H1 (cell line): ENCODE measurements at regions not wholly inside any gene's neighbourhood (a gene's known extent, or its start where the extent isn't known, plus 50 kb on each side); places are given as distances from the start of the nearest gene placed in this dataset.

Experiments
- CTCF ChIA-PET: fragments of 300-600 bp; sonication (Branson Sonifier 250); formaldehyde crosslinking; loops from one replicate; lab custom pipeline; 2021; ENCODE audit not compliant: partially characterized antibody; lab: Charles Lee
- POLR2A ChIA-PET: fragments of 300-600 bp; sonication (Branson Sonifier 250); formaldehyde crosslinking; loops from one replicate; lab custom pipeline; 2021; ENCODE audit warnings: inconsistent platforms; ENCODE audit not compliant: partially characterized antibody; lab: Charles Lee
- DNase-seq, 2 experiments: peaks; one replicate each; pipeline versions ENCODE4 v3.0.0 to v3.0.0-alpha.2; 2010 to 2022; ENCODE audit warnings: low spot score in 2 of 2, low read depth in 1 of 2, mixed read lengths in 1 of 2
- FAIRE-seq: peaks from 2 replicates; lab custom pipeline; 2011; peaks lifted over from hg19 to GRCh38; lab: Jason Lieb, UNC
- H2AFZ ChIP-seq: 2 replicates; pipeline ENCODE4 v1.8.1; 2012; ENCODE audit warnings: low read length, inconsistent platforms
- H2AK5ac ChIP-seq: 2 replicates; pipeline ENCODE4 v1.6.1; 2013; ENCODE audit warnings: low read depth, low read length
- H2BK120ac ChIP-seq: replicated peaks from 2 replicates; pipeline ENCODE3; 2013; ENCODE audit warnings: low read depth, low read length, inconsistent platforms
- H2BK12ac ChIP-seq: 2 replicates; pipeline ENCODE4 v1.6.1; 2013; ENCODE audit warnings: low read depth, low read length
- H2BK15ac ChIP-seq: 2 replicates; pipeline ENCODE4 v1.6.1; 2013; ENCODE audit warnings: low read length
- H2BK20ac ChIP-seq: 2 replicates; pipeline ENCODE4 v1.6.1; 2013; ENCODE audit warnings: low read length
- H2BK5ac ChIP-seq: 2 replicates; pipeline ENCODE4 v1.6.1; 2013; ENCODE audit warnings: low read depth, low read length
- H3K14ac ChIP-seq: 2 replicates; pipeline ENCODE4 v1.6.1; 2013; ENCODE audit warnings: inconsistent platforms; ENCODE audit not compliant: insufficient read length
- H3K18ac ChIP-seq: 2 replicates; pipeline ENCODE4 v1.6.1; 2013; ENCODE audit warnings: low read length; ENCODE audit errors: extremely low read depth
- H3K23ac ChIP-seq: 2 replicates; pipeline ENCODE4 v1.6.1; 2013; ENCODE audit warnings: inconsistent platforms; ENCODE audit not compliant: insufficient read length
- H3K23me2 ChIP-seq: 2 replicates; pipeline ENCODE4 v1.6.1; 2013; ENCODE audit warnings: low read depth, low read length
- H3K27ac ChIP-seq: 2 replicates; pipeline ENCODE4 v1.6.1; 2011; ENCODE audit warnings: low read depth, low read length, inconsistent platforms
- H3K27me3 ChIP-seq, 4 experiments: replicated peaks in 1 of 4; 1 replicate in 1 of 4; 2 replicates in 3 of 4; pipeline versions ENCODE4 v1.6.1 to v1.8.1; 2011 to 2013; ENCODE audit warnings: low read length in 3 of 4, mild to moderate bottlenecking in 3 of 4, inconsistent platforms in 2 of 4, mixed read lengths in 2 of 4, moderate library complexity in 1 of 4; ENCODE audit not compliant: control insufficient read depth in 3 of 4, insufficient read depth in 3 of 4; ENCODE audit errors: extremely low read depth in 1 of 4
- H3K36me3 ChIP-seq, 4 experiments: 2 replicates each; pipeline versions ENCODE4 v1.6.1 to v1.8.1; 2011 to 2013; ENCODE audit warnings: mild to moderate bottlenecking in 4 of 4, low read length in 3 of 4, moderate library complexity in 2 of 4, control low read depth in 1 of 4, inconsistent platforms in 1 of 4; ENCODE audit not compliant: insufficient read depth in 4 of 4, control insufficient read depth in 2 of 4
- H3K4ac ChIP-seq: replicated peaks from 2 replicates; pipeline ENCODE3; 2013; ENCODE audit warnings: low read length, low read depth, mixed read lengths, inconsistent platforms; ENCODE audit not compliant: insufficient read length
- H3K4me1 ChIP-seq, 4 experiments: replicated peaks in 1 of 4; 1 replicate in 1 of 4; 2 replicates in 3 of 4; pipeline versions ENCODE4 v1.6.1 to v1.8.1; 2011 to 2013; ENCODE audit warnings: low read length in 3 of 4, inconsistent platforms in 2 of 4, mixed read lengths in 1 of 4; ENCODE audit not compliant: insufficient read depth in 4 of 4, control insufficient read depth in 3 of 4
- H3K4me2 ChIP-seq, 2 experiments: 2 replicates each; pipeline versions ENCODE4 v1.6.1 to v1.8.1; 2011 to 2013; ENCODE audit warnings: low read depth in 2 of 2, low read length in 2 of 2, control low read depth in 1 of 2, inconsistent platforms in 1 of 2, mild to moderate bottlenecking in 1 of 2; ENCODE audit not compliant: insufficient read depth in 1 of 2
- H3K4me3 ChIP-seq, 4 experiments: fragments of 200-600, 300-600 bp in 1 of 4; sonication (generic), shearing (Covaris generic), sonication (Bioruptor Twin) in 1 of 4; 2 replicates each; pipeline versions ENCODE4 v1.5.1 to v1.8.1; 2011 to 2016; ENCODE audit warnings: low read length in 4 of 4, low read depth in 3 of 4, control low read depth in 2 of 4, inconsistent platforms in 2 of 4, mild to moderate bottlenecking in 2 of 4, mixed read lengths in 1 of 4, moderate library complexity in 1 of 4; ENCODE audit not compliant: insufficient read depth in 2 of 4; ENCODE audit errors: extremely low read depth in 1 of 4
- H3K56ac ChIP-seq: replicated peaks from 2 replicates; pipeline ENCODE3; 2013; ENCODE audit warnings: low read depth, mild to moderate bottlenecking, mixed read lengths, low read length, inconsistent platforms; ENCODE audit not compliant: insufficient read length
- H3K79me1 ChIP-seq: 2 replicates; pipeline ENCODE4 v1.6.1; 2013; ENCODE audit warnings: low read depth, low read length, control low read depth
- H3K79me2 ChIP-seq, 2 experiments: 2 replicates each; pipeline versions ENCODE4 v1.6.1 to v1.8.1; 2012 to 2013; ENCODE audit warnings: low read length in 2 of 2, mild to moderate bottlenecking in 2 of 2, inconsistent platforms in 1 of 2; ENCODE audit not compliant: insufficient read depth in 2 of 2, control insufficient read depth in 1 of 2
- H3K9ac ChIP-seq, 4 experiments: replicated peaks in 1 of 4; 1 replicate in 1 of 4; 2 replicates in 3 of 4; pipeline versions ENCODE4 v1.6.1 to v1.8.1; 2011 to 2013; ENCODE audit warnings: low read depth in 3 of 4, low read length in 3 of 4, control low read depth in 2 of 4, mild to moderate bottlenecking in 2 of 4, moderate library complexity in 2 of 4, inconsistent platforms in 1 of 4; ENCODE audit errors: extremely low read depth in 1 of 4
- H3K9me3 ChIP-seq, 2 experiments: 2 replicates each; pipeline versions ENCODE4 v1.6.1 to v1.8.1; 2012 to 2013; ENCODE audit warnings: mild to moderate bottlenecking in 2 of 2, moderate library complexity in 2 of 2, control low read depth in 1 of 2, inconsistent platforms in 1 of 2, low read depth in 1 of 2, low read length in 1 of 2, mixed read lengths in 1 of 2; ENCODE audit not compliant: insufficient read depth in 2 of 2
- H4K20me1 ChIP-seq, 2 experiments: replicated peaks in 1 of 2; 2 replicates each; pipeline versions ENCODE3 to v1.8.1; 2011 to 2013; ENCODE audit warnings: inconsistent platforms in 2 of 2, low read length in 2 of 2, mild to moderate bottlenecking in 1 of 2; ENCODE audit not compliant: insufficient read depth in 2 of 2, control insufficient read depth in 1 of 2
- H4K5ac ChIP-seq: 2 replicates; pipeline ENCODE4 v1.6.1; 2013; ENCODE audit warnings: low read length, low read depth, mixed read lengths, inconsistent platforms; ENCODE audit not compliant: insufficient read length
- H4K8ac ChIP-seq: 2 replicates; pipeline ENCODE4 v1.8.0; 2013; ENCODE audit warnings: mild to moderate bottlenecking, moderate library complexity, low read length, inconsistent platforms; ENCODE audit not compliant: insufficient read depth; ENCODE audit errors: extremely low read depth
- H4K91ac ChIP-seq: replicated peaks from 2 replicates; pipeline ENCODE3; 2013; ENCODE audit warnings: low read length, mixed read lengths, inconsistent platforms; ENCODE audit not compliant: insufficient read length
- GTF2F1 ChIP-seq: IDR thresholded peaks from 2 replicates; pipeline ENCODE4 v1.6.1; 2012; ENCODE audit warnings: low read depth, low read length, improper control_type of control experiment, borderline replicate concordance
- WGBS, 2 experiments: shearing (Covaris generic) in 1 of 2; methylation state at CpG; one replicate each; pipeline versions ENCODE4 v1.1.6 to v1.1.7; 2013 to 2015; ENCODE audit warnings: low lambda C conversion rate in 2 of 2, mixed read lengths in 2 of 2, inconsistent platforms in 1 of 2, low coverage in 1 of 2, missing lambda C conversion rate in 1 of 2; ENCODE audit not compliant: insufficient replicate concordance in 2 of 2, insufficient coverage in 1 of 2, insufficient read length in 1 of 2; ENCODE audit errors: extremely low coverage in 1 of 2, missing lambda C conversion rate in 1 of 2; 5-methylcytosine and 5-hydroxymethylcytosine counted together
- TF ChIP-seq, protein P1 (sequence below): IDR thresholded peaks from 2 replicates; pipeline ENCODE4 v1.6.1; 2012; ENCODE audit warnings: low read length, inconsistent platforms

DNA sequence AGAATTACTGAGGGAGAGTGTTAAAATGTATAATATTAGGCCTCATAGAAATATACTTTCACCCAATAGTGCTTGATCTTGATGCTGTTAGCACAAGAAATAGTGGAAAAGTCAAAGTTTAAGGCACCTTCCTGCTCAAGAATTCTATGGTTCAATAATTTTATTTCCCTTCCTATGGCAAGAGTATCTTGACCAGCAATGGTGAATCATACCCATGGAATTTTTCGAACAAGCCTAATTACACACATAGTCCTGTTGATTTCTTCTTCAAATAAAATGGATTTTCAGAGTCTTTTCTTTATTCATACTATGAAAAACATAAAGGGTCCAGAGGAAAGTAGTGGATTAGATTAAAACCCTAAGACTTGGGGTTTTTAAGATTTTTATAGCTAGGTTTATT lies 810.6 kb downstream of the CDH11 start:
- Histone ChIP-seq H4K8ac (no peak overlapping the region), H2BK20ac (no peak overlapping the region), H3K23me2 (no peaks in the 10 kb centered on the region; the same call in 1 of the 2 replicates), H3K27me3 (no peaks in the 10 kb centered on the region), H3K14ac (no peak overlapping the region), H4K20me1 (no peaks in the 10 kb centered on the region), H3K23ac (no peak overlapping the region), H2BK5ac (no peak overlapping the region), H3K79me2 (no peaks in the 10 kb centered on the region), H2AK5ac (no peak overlapping the region), H2BK12ac (no peak overlapping the region), H2BK120ac (no peak overlapping the region), H3K18ac (no peak overlapping the region), H3K56ac (no peak overlapping the region), H2AFZ (no peak overlapping the region), H3K27ac (no peak overlapping the region), H3K9ac (no peak overlapping the region), H3K4me3 (no peak overlapping the region), H3K4ac (no peak overlapping the region), H2BK15ac (no peak overlapping the region), H3K79me1 (no peaks in the 10 kb centered on the region), H4K91ac (no peak overlapping the region), H3K9me3 (peaks cover 0 to 2% of the 10 kb centered on the region in 2 experiments; a peak in 1 of 4 replicates), H4K5ac (no peak overlapping the region), H3K4me2 (no peak overlapping the region), H3K4me1 (no peaks in the 10 kb centered on the region), H3K36me3 (no peaks in the 10 kb centered on the region)
- ChIA-PET CTCF (interaction anchor here (1.1 kb wide), 1 partner anchor 27 kb away, joined by 6 read pairs; no protein-coding TSS in a partner anchor), POLR2A (no interaction called here)
- TF ChIP-seq, protein P1, sequence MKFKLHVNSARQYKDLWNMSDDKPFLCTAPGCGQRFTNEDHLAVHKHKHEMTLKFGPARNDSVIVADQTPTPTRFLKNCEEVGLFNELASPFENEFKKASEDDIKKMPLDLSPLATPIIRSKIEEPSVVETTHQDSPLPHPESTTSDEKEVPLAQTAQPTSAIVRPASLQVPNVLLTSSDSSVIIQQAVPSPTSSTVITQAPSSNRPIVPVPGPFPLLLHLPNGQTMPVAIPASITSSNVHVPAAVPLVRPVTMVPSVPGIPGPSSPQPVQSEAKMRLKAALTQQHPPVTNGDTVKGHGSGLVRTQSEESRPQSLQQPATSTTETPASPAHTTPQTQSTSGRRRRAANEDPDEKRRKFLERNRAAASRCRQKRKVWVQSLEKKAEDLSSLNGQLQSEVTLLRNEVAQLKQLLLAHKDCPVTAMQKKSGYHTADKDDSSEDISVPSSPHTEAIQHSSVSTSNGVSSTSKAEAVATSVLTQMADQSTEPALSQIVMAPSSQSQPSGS: no peak
- no peak for TF ChIP-seq GTF2F1
- no peak for FAIRE-seq
- no peak for DNase-seq
- 92% methylated on average over 1 of the region's 1 CpG; no CpG with 5 or more reads in 1 of the 2 experiments for WGBS, 2 experiments
